HG02588 (cell line): ENCODE measurements at regions not wholly inside any gene's neighbourhood (a gene's known extent, or its start where the extent isn't known, plus 50 kb on each side); places are given as distances from the start of the nearest gene placed in this dataset.

Experiments
- ATAC-seq: cut with Tn5 transposase; IDR thresholded peaks from one replicate; pipeline ENCODE4 v1.9.1; 2021; ENCODE audit warnings: mild to moderate bottlenecking, moderate library complexity; ENCODE audit not compliant: unreplicated experiment

DNA sequence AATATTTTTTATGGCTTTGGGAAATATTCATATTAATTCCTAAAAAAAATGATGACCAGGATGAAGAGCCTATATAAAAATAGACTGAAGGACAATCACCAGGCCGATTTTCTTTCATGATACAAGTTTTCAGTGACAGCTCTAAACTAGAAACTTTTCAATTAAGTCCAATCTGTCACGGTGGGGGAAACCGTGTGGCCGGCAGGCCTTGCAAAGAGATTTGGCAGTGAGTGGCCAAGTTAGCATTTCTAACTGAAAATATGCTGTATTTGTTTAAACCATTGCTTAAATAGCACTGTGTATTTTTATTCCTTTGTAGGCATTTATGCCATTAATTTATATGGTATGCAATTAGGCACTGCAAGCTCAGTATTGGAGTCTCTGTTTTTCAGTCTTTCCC lies 294.5 kb upstream of the NRIP1 start:
- ATAC-seq = no peak

DNA sequence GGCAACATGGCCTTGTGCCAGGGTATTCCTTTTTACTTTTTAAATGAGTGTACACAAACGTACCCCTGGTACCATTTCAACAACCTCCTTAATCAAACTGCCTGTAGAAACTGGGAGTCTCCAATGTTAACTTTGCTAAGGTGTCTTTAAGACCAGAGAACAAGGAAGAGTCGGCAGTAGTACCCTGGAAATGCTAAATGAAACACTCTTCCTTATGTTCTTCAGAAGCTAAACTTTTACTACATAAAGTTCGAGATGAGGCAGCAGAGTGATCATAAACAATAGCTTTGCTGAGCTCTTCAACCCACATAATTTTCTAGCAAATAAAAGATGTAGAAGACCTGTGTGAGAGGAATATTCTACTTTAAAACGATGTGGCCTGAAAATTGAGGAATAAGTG lies 297.7 kb upstream of the NRIP1 start:
- no peak for ATAC-seq

DNA sequence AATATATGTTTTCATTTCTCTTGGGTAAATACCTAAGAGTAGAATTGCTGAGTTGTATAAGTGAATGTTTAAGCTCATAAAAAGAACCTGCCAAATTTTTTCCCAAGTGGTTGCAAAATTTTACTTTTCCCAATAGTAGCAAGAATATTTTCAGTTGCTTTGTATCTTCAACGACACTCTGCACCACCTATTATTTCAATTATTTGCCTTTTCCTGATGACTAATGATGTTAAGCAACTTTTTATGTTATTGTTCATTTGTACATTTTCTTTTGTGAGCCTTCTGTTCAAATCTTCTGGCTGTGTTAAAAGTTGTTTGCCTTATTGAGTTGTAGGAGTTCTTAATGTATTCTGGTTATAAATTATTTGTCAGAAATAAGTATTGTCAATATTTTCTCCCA lies 299.1 kb upstream of the NRIP1 start:
- no peak for ATAC-seq

DNA sequence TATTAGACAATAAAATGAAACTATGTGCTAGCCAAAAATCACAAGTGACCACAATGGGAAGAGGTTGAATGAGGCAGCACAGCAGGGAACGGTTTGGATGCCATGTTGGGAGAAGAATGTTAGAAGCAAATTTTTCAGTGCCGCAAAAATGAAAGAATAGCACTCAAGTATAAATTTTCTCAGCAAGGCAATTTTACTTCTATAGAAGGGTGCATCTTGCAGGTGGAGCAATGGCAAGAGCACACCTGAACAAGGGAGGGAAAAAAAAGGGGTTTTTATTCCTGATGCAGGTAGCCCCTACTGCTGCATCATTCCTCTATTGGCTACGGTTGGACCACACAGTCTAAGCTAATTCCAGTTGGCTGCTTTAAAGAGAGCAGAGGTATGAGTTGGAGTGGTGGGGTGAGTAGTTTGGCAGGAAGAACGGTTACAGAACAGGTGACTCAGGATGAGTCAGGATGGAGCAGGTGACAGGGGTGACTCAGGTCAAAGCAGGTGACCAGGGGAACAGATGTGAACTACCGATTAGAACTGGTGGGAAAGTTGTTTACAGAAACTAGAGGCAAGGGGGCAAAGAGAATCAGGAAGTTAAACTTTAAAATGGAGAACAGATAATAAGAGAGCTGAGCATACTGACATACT lies 301.1 kb upstream of the NRIP1 start:
- ATAC-seq = no peak

DNA sequence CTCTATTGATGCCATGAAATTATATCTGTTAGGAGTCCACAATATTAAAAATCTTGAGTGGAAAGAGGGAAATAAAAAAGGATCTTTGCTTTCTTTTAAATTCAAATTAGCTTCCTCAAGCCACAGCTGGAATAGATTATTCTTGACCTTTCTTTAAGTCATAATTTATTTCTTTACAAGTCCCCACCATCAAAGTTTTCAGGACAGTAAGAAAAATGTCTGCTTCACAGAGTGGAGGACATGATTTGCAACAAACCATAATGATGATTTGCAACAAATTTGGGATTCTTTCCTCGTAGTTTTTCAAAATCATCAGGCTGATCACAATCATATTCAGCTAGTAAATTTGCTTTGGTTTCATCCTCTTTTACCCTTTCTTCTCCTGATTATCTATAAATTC lies 301.8 kb upstream of the NRIP1 start:
- no peak for ATAC-seq

DNA sequence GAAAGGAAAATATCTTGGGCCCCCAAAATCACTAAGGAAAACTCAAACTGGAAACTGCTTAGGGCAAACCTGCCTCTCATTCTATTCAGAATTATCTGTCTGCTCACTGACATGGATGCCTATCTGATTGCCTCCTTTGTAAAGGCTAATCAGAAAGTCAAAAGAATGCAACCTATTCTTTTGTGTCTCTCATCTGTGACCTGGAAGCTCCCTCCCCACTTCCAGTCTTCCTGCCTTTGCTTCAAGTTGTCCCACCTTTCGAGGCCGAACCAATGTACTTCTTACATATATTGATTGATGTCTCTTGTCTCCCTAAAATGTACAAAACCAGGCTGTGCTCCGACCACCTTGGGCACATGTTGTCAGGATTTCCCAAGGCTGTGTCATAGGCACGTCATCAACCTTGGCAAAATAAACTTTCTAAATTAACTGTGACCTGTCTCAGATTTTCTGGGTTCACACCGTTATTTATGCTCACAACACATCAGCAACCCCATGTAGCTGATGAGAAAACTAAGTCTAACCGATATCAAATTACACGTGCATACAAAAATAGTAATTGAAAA lies 302.3 kb upstream of the NRIP1 start:
- ATAC-seq = no peak

DNA sequence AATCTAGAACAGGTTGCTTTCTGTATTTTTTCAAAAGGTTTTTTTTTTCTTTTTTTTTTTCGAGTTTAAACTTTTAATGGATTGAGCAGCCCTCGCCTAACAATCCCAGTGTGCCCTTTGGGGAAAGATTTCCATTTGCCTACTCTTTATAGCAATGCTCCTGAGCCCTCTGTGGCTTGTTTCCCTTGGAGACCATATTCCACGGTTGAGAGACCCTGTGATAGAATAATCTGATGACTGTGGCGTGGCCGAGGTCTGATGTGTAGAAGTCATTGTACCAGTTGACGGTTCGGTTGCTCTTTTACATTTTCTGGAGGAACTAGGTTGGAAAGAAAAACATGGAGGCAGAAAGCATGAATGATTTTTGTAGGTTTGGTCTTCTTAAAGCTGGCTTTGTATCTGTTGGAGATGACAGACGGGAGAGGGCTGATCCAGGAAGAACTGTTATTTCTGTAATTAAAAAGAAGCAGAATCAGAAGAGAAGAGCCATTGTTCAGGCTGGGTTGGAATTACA lies 305.7 kb upstream of the NRIP1 start:
- ATAC-seq = no peak

DNA sequence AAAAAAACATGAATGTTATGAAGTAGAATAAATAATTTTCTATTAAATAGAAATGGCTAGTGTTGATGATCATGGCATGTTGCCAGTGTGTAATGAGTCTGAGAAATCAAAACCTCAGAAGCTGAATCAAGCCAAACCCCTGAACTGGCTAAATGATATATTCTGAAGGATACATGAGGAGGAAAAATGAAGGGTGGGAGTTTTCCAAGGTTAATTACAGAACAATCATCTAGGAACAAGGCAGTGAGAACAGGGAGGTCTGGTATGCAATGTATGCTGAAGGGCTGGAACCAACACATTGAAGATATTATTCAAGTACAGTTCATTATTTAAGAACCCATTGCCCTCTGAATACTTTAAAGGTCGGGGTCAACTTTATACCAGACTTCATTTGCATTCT lies 309.1 kb upstream of the NRIP1 start:
- ATAC-seq = no peak

DNA sequence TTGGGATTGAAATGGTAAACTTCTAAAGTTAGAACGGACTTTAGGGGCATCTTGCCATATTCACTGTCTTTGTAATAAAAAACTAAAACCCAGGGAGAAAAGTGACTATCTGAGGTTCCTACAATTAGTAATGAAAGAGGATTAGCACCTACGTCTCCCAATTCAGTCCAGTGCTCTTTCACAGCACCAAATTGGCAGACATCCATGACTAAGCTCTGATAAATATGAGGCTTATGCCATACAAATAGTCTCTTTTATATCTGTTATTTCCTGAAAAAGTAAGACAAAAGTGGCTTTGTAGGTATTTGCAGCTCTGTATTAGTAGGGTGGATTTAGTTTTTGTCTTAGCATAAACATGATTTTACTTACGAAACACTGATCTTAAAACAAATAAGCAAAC lies 315.0 kb upstream of the NRIP1 start:
- ATAC-seq = no peak

DNA sequence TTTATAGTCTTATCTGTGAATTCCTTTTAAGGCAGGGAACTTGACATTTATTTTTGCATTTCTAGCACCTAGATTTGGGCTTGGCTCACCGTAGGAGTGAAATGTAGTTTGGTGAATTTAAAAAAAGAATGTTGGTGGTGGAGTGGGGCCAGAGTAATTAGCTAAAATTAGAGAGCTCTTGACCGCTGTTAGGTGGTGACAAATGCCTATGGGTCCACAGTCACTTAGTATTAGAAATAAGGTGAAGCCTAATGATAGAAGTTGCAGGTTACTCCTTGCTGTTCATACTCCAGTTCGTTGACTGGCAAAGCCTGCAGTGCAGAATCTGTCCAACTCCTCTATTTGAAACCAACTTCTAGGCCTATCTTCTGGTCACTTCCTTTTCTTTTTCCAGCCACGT lies 318.8 kb upstream of the NRIP1 start:
- no peak for ATAC-seq

DNA sequence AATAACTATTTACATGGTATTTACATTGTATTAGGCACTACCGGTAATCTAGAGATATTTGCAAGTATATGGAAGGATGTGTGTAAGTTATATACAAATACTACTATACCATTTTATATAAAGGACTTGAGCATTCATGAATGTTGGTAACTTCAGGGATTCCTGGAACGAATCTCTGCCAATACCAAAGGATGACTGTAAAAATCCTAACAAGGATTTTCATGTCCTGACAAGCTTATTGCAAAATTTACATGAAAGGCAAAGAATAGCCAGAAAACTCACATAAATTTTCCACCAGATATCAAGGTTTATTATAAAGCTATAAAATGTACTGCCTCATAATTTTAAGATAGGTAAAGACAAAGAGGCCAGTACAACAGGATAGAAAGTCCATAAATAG lies 325.2 kb upstream of the NRIP1 start:
- ATAC-seq = no peak

DNA sequence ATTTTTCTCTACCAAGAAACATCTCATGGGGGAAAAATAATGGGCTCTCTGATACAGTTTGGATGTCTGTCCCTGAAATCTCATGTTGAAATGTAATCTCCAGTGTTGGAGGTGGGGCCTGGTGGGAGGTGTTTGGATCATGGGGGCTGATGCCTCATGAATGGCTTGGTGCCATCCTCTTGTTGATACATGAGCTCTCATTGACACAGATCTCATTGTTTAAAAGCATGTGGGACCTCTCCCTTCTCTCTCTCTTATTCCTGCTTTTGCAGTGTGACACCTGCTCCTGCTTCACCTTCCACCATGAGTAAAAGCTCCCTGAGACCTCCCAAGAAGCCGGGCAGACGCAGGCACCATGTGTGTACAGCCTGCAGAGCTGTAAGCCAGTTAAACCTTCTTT lies 332.5 kb upstream of the NRIP1 start:
- no peak for ATAC-seq

DNA sequence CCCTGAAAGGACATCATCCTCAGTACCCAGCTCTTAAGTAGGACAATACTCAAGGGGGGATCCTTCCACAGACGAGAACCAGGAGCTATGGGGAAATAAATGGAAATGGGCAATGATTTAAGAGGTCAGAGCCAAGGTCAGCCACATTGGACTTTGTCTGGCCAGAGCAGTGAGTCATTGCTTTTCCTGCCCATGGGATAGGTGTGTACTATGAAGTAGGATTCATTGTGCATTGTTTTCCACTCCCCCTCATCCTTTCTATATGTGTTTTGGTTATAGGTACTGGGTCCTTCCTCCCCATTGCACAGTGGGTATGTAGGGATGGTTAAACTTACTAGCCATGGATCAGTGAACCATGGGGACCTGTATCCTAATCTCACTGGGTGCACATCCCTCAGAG lies 328.9 kb upstream of the USP25 start:
- no peak for ATAC-seq

DNA sequence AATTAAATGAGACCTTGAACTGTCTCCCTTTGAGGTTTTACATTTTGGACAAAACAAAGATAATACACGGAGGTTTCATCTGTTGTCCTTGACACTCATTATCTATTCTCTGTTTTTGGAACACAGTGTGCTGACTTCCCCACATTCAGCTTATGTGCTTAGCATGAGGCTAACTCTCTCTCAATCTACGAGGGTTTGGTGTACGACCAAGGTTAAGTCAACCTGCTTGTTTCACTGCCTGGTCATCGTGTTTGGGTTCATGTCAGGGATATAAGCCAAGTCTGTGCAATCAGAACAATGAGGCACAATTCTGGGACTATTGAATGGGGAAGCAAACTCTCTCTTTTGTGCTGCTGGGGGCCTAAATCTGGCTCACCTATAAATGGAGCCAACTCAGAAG lies 328.5 kb upstream of the USP25 start:
- no peak for ATAC-seq

DNA sequence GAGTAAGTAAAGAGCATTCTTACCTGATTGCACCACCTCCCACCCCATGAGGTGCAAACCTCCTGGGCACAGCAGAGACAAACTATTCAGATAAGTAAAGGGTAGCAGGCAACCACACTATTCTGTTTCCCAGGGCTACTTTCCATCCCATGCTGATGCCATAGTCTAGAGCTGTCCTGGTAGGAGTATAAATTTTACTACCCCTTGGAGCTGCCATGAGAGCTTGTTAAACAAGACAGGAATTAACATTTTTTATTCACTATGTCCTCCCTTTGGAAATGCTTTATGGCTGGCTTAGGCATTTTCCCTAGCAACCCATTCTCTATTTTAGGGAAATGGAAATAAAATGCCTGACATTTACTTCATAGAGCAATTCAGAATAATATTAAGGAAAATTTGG lies 324.6 kb upstream of the USP25 start:
- ATAC-seq = no peak

DNA sequence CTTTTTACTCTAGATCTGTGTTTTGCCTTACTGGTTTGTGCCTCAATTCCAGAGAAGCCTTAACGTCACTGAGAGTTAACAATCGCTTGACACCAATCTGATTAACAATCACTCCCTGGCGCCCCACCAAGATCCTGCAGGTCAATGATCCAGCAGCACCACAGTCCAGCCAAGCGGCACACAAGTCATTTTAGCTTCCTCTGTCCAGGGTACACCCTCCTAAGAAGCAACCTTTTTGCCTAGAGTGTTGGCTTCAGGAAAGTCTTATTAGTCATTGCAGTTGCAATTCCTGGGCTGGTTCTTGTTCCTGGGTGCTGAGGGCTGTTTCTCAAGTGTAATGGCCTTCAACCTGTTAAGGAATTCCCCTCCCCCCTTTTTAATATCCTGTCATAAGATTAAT lies 323.0 kb upstream of the USP25 start:
- ATAC-seq = no peak

DNA sequence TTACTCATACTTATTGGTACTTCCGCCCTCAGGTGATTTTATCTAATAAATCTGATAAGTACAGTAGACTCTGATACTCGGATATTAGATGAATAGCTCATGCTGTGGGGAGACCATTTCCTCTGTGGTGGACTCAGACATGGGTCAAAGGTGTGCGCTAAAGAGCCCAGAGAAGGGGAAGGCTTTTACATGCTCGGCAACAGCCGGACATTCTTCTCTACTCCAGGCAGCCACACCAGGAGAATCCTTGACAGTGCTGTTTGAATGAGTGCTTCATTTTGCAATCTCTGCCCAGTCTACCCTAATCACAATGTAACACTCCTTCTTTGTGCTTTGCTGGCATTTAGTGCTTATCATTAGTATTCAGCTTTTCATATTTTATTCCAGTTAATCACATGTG lies 322.2 kb upstream of the USP25 start:
- ATAC-seq = no peak

DNA sequence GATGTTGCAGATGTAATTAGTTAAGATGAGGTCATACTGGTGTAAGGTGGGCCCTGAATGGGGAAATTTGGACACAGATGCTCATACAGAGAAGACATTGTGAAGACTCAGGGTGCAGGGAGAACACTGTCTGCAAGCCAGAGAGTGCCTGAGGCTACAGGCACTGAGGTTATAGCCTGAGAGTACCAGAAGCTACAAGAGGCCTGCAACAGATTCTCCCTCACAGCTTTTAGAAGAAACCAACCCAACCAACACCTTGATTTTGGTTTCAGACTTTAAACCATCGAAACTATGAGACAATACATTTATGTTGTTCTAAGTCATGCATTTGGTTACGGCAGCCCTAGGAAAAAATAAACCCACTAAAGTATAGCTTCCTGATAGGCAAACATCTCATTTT lies 321.7 kb upstream of the USP25 start:
- ATAC-seq = peak; percentile 79

DNA sequence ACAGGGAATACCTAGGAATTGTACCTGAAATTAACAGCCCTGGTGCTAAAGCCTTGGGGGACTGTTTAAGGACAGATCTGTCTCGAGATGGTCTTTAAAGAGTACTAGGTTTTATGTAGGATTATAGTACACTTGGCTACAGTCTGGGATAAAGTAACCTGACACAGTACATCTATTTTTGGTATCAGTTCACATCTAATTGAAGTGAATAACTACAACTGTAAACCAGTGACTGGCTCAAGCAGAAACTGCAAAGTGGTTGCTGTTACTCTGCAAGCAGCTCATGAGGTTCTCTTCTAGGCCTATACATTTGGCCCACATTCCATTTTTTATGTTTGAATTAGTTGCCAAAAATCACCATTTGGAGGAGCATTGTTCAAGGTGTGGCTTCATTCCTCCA lies 320.8 kb upstream of the USP25 start:
- ATAC-seq = no peak

DNA sequence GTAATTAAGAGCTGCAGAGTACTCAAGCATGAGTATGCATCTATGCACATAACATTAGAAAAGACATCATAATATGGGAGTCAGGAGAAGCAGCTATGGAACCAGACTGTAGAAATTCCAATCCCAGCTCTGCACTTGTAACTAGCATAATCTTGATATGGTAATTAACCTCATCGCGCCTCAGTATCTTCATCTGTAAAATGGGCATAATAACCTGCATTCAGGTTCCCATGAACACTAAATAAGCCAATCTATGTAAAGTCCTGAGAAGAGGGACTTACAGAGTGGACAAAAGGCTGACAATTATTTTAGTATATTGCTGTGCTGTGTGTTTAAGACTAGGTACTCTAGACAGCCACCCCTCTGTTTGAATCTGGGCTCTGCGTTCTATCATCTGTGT lies 318.9 kb upstream of the USP25 start:
- no peak for ATAC-seq

DNA sequence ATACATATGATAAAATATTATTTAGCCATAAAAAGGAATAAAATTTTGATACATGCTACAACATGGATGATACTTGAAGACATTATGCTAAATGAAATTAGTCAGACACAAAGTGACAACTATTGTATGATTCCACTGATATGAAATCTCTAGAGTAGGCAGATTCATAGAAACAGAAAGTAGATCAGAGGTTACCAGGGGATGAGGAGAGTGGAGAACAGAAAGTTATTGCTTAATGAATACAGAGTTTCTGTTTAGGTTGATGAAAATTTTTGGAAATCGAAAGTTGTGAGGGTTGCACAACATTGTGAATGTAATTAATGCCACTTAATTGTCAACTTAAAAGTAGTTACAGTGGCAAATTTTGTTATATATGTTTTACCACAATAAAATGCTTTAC lies 315.7 kb upstream of the USP25 start:
- no peak for ATAC-seq

DNA sequence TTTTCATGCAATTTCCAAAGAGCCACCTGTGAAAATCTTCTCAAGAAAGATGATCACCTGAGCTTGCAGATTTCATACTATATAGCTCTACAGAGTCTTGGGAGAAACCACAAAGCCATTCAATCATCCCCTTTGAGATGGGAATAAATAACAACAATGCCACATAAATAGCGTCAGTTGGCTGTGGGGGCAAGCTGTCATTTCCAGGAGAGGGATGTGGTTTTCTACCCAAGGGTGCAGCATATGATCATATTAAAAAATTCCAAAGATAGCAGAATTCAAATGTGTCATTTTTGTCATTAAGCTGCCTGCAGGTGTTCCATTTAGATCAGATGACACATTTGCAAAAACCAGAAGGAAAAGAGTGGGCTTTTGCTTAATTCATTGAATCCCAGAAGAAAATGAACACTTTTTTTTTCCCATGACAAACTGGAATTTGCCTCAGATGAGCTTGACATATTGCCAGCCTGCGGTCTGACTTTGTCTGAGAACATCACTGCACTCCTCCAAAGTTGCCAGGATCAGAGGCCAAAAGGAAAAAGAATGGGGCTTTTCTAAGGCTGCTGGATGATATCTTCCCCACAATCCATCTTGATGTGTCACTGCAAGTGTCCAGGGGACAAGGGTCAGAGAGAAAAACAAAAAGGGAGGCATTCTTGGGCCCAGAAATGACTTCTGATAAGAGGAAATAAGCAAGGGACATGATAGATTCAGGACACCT lies 314.1 kb upstream of the USP25 start:
- no peak for ATAC-seq
